HG03571 (cell line): ENCODE measurements at regions not wholly inside any gene's neighbourhood (a gene's known extent, or its start where the extent isn't known, plus 50 kb on each side); places are given as distances from the start of the nearest gene placed in this dataset.
"Not testable (repeated sequence)": the region's sequence is repeated elsewhere in the genome, so short reads cannot be mapped to it uniquely, and the experiment has no call there.

ENCODE experiments used
- ATAC-seq: cut with Tn5 transposase; IDR thresholded peaks from one replicate; pipeline ENCODE4 v1.9.1; 2021; ENCODE audit not compliant: unreplicated experiment

GRCh38 chr12:115813256-115813655 lies 464.2 kb downstream of the MED13L start:
- no peak for ATAC-seq

GRCh38 chr12:115811929-115812328 lies 465.6 kb downstream of the MED13L start:
- ATAC-seq, result no peak

GRCh38 chr12:115811045-115811444 lies 466.4 kb downstream of the MED13L start:
- no peak for ATAC-seq

GRCh38 chr12:115810122-115810901 lies 467.2 kb downstream of the MED13L start:
- no peak for ATAC-seq

- ATAC-seq, result no peak
These were observed 471.5 kb downstream of the MED13L start for GRCh38 chr12:115806000-115806399.

GRCh38 chr12:115802767-115803166 lies 474.7 kb downstream of the MED13L start:
- ATAC-seq, result no peak

GRCh38 chr12:115801871-115802270 lies 475.6 kb downstream of the MED13L start:
- no peak for ATAC-seq

- no peak for ATAC-seq
These were observed 477.9 kb downstream of the MED13L start for GRCh38 chr12:115799610-115800009.

GRCh38 chr12:115798309-115798917 lies 479.1 kb downstream of the MED13L start:
- no peak for ATAC-seq

GRCh38 chr12:115794659-115795081 lies 482.8 kb downstream of the MED13L start:
- no peak for ATAC-seq

- ATAC-seq, result no peak
These were observed 486.2 kb downstream of the MED13L start for GRCh38 chr12:115791331-115791730.

GRCh38 chr12:115790526-115790925 lies 487.0 kb downstream of the MED13L start:
- ATAC-seq, result no peak

GRCh38 chr12:115786490-115786889 lies 491.0 kb downstream of the MED13L start:
- not testable (repeated sequence) for ATAC-seq

- no peak for ATAC-seq
These were observed 491.9 kb downstream of the MED13L start for GRCh38 chr12:115785548-115785947.

- ATAC-seq, result no peak
These were observed 501.1 kb downstream of the MED13L start for GRCh38 chr12:115776399-115776798.

- ATAC-seq, result no peak
These were observed 503.2 kb downstream of the MED13L start for GRCh38 chr12:115774148-115774895.

- no peak for ATAC-seq
These were observed 505.9 kb downstream of the MED13L start for GRCh38 chr12:115771601-115772000.

- ATAC-seq, result no peak
These were observed 506.4 kb downstream of the MED13L start for GRCh38 chr12:115771065-115771464.

GRCh38 chr12:115770643-115771042 lies 506.9 kb downstream of the MED13L start:
- no peak for ATAC-seq

- ATAC-seq, result no peak
These were observed 509.6 kb downstream of the MED13L start for GRCh38 chr12:115767916-115768315.

GRCh38 chr12:115763982-115764621 lies 513.4 kb downstream of the MED13L start:
- ATAC-seq, result no peak
